ENCODE measurements at regions not wholly inside any gene's neighbourhood (a gene's known extent, or its start where the extent isn't known, plus 50 kb on each side); places are given as distances from the start of the nearest gene placed in this dataset.

GRCh38 chr3:31288641-31289100 lies 244.1 kb upstream of the STT3B start (continued):
- TF ChIP-seq TERF1 (CRISPR knock-in tag; IDR thresholded peaks at IDR 0.05) = no peak
- peak; percentile 94 for TF ChIP-seq ZNF142 (CRISPR knock-in tag; IDR thresholded peaks at IDR 0.05)
- peak; percentile 98 for TF ChIP-seq NR2F6 (IDR thresholded peaks at IDR 0.05)
- peak; percentile 99 for TF ChIP-seq NR2F6 (CRISPR knock-in tag; IDR thresholded peaks at IDR 0.05)
- TF ChIP-seq KLF9 (CRISPR knock-in tag; IDR thresholded peaks at IDR 0.05; ENCODE audit: low read depth) = 0 out of 2 replicates have a peak, but pooled peaks have one; percentile 45
- no peak for TF ChIP-seq ZNF775 (CRISPR knock-in tag; IDR thresholded peaks at IDR 0.05; ENCODE audit: borderline replicate concordance)
- no peak for TF ChIP-seq STAT5B (CRISPR knock-in tag; IDR thresholded peaks at IDR 0.05)
- TF ChIP-seq HNRNPK (IDR thresholded peaks at IDR 0.05; ENCODE audit: low read depth, low read length, poor library complexity, severe bottlenecking) = no peak
- peak; percentile 69 for TF ChIP-seq KDM2A (CRISPR knock-in tag; IDR thresholded peaks at IDR 0.05; ENCODE audit: borderline replicate concordance, low read depth)
- no peak for TF ChIP-seq SP1 (IDR thresholded peaks at IDR 0.05)
- 0 out of 2 replicates have a peak, but pooled peaks have one; percentile 10 for TF ChIP-seq SP1 (CRISPR knock-in tag; IDR thresholded peaks at IDR 0.05)
- no peak for TF ChIP-seq ZNF607 (CRISPR knock-in tag; IDR thresholded peaks at IDR 0.05; ENCODE audit: borderline replicate concordance)
- TF ChIP-seq ZSCAN31 (CRISPR knock-in tag; IDR thresholded peaks at IDR 0.05; ENCODE audit: low read depth) = peak; percentile 79; the same call in 1 of the 2 replicates
- no peak for TF ChIP-seq ZNF724P (CRISPR knock-in tag; IDR thresholded peaks at IDR 0.05; ENCODE audit: borderline replicate concordance)
- TF ChIP-seq ZNF446 (CRISPR knock-in tag; IDR thresholded peaks at IDR 0.05) = no peak
- no peak for TF ChIP-seq SP140L (CRISPR knock-in tag; IDR thresholded peaks at IDR 0.05; ENCODE audit: borderline replicate concordance)
- TF ChIP-seq NR2F1 (CRISPR knock-in tag; IDR thresholded peaks at IDR 0.05) = peak; percentile 89 to 97
- no peak for TF ChIP-seq FIP1L1 (IDR thresholded peaks at IDR 0.05; ENCODE audit: borderline replicate concordance, insufficient read depth, low read depth, low read length)
- no peak for TF ChIP-seq ZNF790 (CRISPR knock-in tag; IDR thresholded peaks at IDR 0.05; ENCODE audit: borderline replicate concordance)
- TF ChIP-seq ATAD3A (CRISPR knock-in tag; IDR thresholded peaks at IDR 0.05) = no peak
- no peak for TF ChIP-seq TCF12 (IDR thresholded peaks at IDR 0.05)
- TF ChIP-seq TCF12 (CRISPR knock-in tag; IDR thresholded peaks at IDR 0.05) = no peak
- no peak for TF ChIP-seq NFE2 (CRISPR knock-in tag; IDR thresholded peaks at IDR 0.05)
- no peak for TF ChIP-seq ZC3H4 (CRISPR knock-in tag; IDR thresholded peaks at IDR 0.05; ENCODE audit: borderline replicate concordance)
- TF ChIP-seq ZBTB7B (CRISPR knock-in tag; IDR thresholded peaks at IDR 0.05) = peak; percentile 75; the same call in 1 of the 2 replicates
- TF ChIP-seq JUN (CRISPR knock-in tag; IDR thresholded peaks at IDR 0.05) = peak; percentile 68
- 0 out of 2 replicates have a peak, but pooled peaks have one; percentile 10 for TF ChIP-seq ZNF460 (CRISPR knock-in tag; IDR thresholded peaks at IDR 0.05; ENCODE audit: borderline replicate concordance)
- TF ChIP-seq CENPX (CRISPR knock-in tag; IDR thresholded peaks at IDR 0.05) = no peak

Measured in HepG2 (cell line).